HepG2 (cell line): ENCODE measurements at regions not wholly inside any gene's neighbourhood (a gene's known extent, or its start where the extent isn't known, plus 50 kb on each side); places are given as distances from the start of the nearest gene placed in this dataset.

Experiments
- ATAC-seq: fragments of 200-7000 bp; cut with Tn5 transposase; 3 replicates; pipeline ENCODE4 v1.9.1; 2020; ENCODE audit warnings: mild to moderate bottlenecking, moderate library complexity
- BruUV-seq: library from RNA; stranded (reverse); fragments of 400-500 nt; replicated peaks from 2 replicates; lab custom pipeline; 2021; lab: Mats Ljungman, UMichigan
- CTCF ChIA-PET: fragments of 300-600 bp; formaldehyde crosslinking; extraction: SDS; loops from one replicate; lab custom pipeline; 2021; ENCODE audit warnings: low total read pairs, inconsistent platforms, low intra/inter-chr PET ratio; lab: Yijun Ruan, JAX
- POLR2A ChIA-PET: fragments of 350-600 bp; sonication (Branson Sonifier 250); formaldehyde crosslinking; loops from one replicate; lab custom pipeline; 2020; ENCODE audit warnings: antibody characterized with exemption, inconsistent platforms; lab: Yijun Ruan, JAX
- DNase-seq: peaks from one replicate; pipeline ENCODE4 v3.0.0-alpha.2; 2015; ENCODE audit warnings: low spot score
- FAIRE-seq: peaks from 3 replicates; lab custom pipeline; 2011; peaks lifted over from hg19 to GRCh38; lab: Jason Lieb, UNC
- H2AFZ ChIP-seq: one replicate; pipeline ENCODE4 v1.6.1; 2011; ENCODE audit warnings: low read length, inconsistent platforms
- H3K27ac ChIP-seq: fragments of 300-600 bp; 3 replicates; pipeline ENCODE4 v1.8.0; 2011; ENCODE audit warnings: mixed run types, mild to moderate bottlenecking, mixed read lengths, low read length, inconsistent platforms; ENCODE audit not compliant: insufficient read depth; ENCODE audit errors: extremely low read length
- H3K27me3 ChIP-seq, 2 experiments: fragments of 200-600 bp in 1 of 2; 2 replicates in 1 of 2; 3 replicates in 1 of 2; pipeline versions ENCODE4 v1.6.0 to v1.8.0; 2011; ENCODE audit warnings: low read length in 2 of 2, mild to moderate bottlenecking in 2 of 2, moderate library complexity in 2 of 2, inconsistent platforms in 1 of 2; ENCODE audit not compliant: insufficient read depth in 2 of 2, control insufficient read depth in 1 of 2
- H3K36me3 ChIP-seq, 2 experiments: fragments of 200-600 bp in 1 of 2; replicated peaks in 1 of 2; 2 replicates in 1 of 2; 3 replicates in 1 of 2; pipeline versions ENCODE4 v1.5.1 to v1.8.0; 2011; ENCODE audit warnings: low read length in 2 of 2, inconsistent platforms in 1 of 2; ENCODE audit not compliant: insufficient read depth in 2 of 2, control insufficient read depth in 1 of 2
- H3K4me1 ChIP-seq: 2 replicates; pipeline ENCODE4 v1.5.1; 2012; ENCODE audit warnings: low read length, inconsistent platforms; ENCODE audit not compliant: insufficient read depth
- H3K4me2 ChIP-seq: 2 replicates; pipeline ENCODE4 v1.6.0; 2011; ENCODE audit warnings: low read depth, low read length, inconsistent platforms
- H3K4me3 ChIP-seq, 3 experiments: fragments of 200-600 bp in 1 of 3; sonication (generic), shearing (Covaris generic) in 1 of 3; replicated peaks in 1 of 3; 2 replicates each; pipeline ENCODE4 v1.5.1; 2011 to 2016; ENCODE audit warnings: low read length in 3 of 3, inconsistent platforms in 2 of 3, low read depth in 2 of 3, mild to moderate bottlenecking in 2 of 3, control low read depth in 1 of 3, mixed read lengths in 1 of 3; ENCODE audit not compliant: insufficient read depth in 1 of 3
- H3K79me2 ChIP-seq: one replicate; pipeline ENCODE4 v1.6.1; 2011; ENCODE audit warnings: low read length, inconsistent platforms; ENCODE audit not compliant: insufficient read depth
- H3K9ac ChIP-seq: 2 replicates; pipeline ENCODE4 v1.6.0; 2011; ENCODE audit warnings: mild to moderate bottlenecking, low read depth, low read length, inconsistent platforms; ENCODE audit not compliant: insufficient read depth
- H3K9me3 ChIP-seq: 2 replicates; pipeline ENCODE4 v1.5.1; 2012; ENCODE audit warnings: mild to moderate bottlenecking, low read length
- H4K20me1 ChIP-seq: 2 replicates; pipeline ENCODE4 v1.6.0; 2011; ENCODE audit warnings: inconsistent platforms, mild to moderate bottlenecking, low read length, moderate library complexity; ENCODE audit not compliant: insufficient read depth
- FIP1L1 ChIP-seq: fragments of 200-400 bp; formaldehyde crosslinking; IDR thresholded peaks from 2 replicates; pipeline ENCODE4 v1.6.1; 2018; ENCODE audit warnings: low read depth, mild to moderate bottlenecking, low read length, moderate library complexity, borderline replicate concordance; ENCODE audit not compliant: insufficient read depth
- KMT2A ChIP-seq: sonication (generic); formaldehyde crosslinking; IDR thresholded peaks from 2 replicates; pipeline ENCODE4 v1.4.0; 2020; ENCODE audit warnings: missing genetic modification reagents
- MTA1 ChIP-seq: sonication (generic); formaldehyde crosslinking; IDR thresholded peaks from 2 replicates; pipeline ENCODE4 v1.4.0; 2020; ENCODE audit warnings: missing genetic modification reagents, mild to moderate bottlenecking, borderline replicate concordance
- NFYB ChIP-seq: sonication (generic); formaldehyde crosslinking; IDR thresholded peaks from 2 replicates; pipeline ENCODE4 v1.4.0; 2020; ENCODE audit warnings: missing genetic modification reagents
- ONECUT2 ChIP-seq: sonication (generic); formaldehyde crosslinking; IDR thresholded peaks from 2 replicates; pipeline ENCODE4 v1.4.0; 2020; ENCODE audit warnings: missing genetic modification reagents
- RCOR2 ChIP-seq: IDR thresholded peaks from 2 replicates; pipeline ENCODE4 v1.6.1; 2016; ENCODE audit warnings: missing biosample characterization, missing genetic modification reagents
- SALL1 ChIP-seq: sonication (generic); formaldehyde crosslinking; IDR thresholded peaks from 2 replicates; pipeline ENCODE4 v1.8.0; 2022; ENCODE audit warnings: mild to moderate bottlenecking, missing genetic modification reagents
- SP1 ChIP-seq, 2 experiments: fragments of 450-650 bp in 1 of 2; sonication (generic) in 1 of 2; formaldehyde crosslinking in 1 of 2; IDR thresholded peaks; 2 replicates each; pipeline versions ENCODE4 v1.4.0 to v1.6.1; 2016 to 2020; ENCODE audit warnings: missing genetic modification reagents in 1 of 2
- TRIM24 ChIP-seq: sonication (generic); formaldehyde crosslinking; IDR thresholded peaks from 2 replicates; pipeline ENCODE4 v1.8.0; 2022; ENCODE audit warnings: mild to moderate bottlenecking, missing genetic modification reagents
- ZNF709 ChIP-seq: sonication (generic); formaldehyde crosslinking; IDR thresholded peaks from 2 replicates; pipeline ENCODE4 v1.5.0; 2020; ENCODE audit warnings: mild to moderate bottlenecking, missing genetic modification reagents
- ZNF839 ChIP-seq: sonication (generic); formaldehyde crosslinking; IDR thresholded peaks from 2 replicates; pipeline ENCODE4 v1.4.0; 2020; ENCODE audit warnings: missing genetic modification reagents, mild to moderate bottlenecking, borderline replicate concordance
- WGBS: methylation state at CpG from one replicate; pipeline ENCODE4 v1.1.6; 2017; ENCODE audit warnings: low lambda C conversion rate; 5-methylcytosine and 5-hydroxymethylcytosine counted together
- in situ Hi-C: cut with HindIII; loops from 2 replicates; pipeline ENCODE4 v1.10.0; 2017; ENCODE audit warnings: low pct_unique_long_range_greater_than_20kb; ENCODE audit not compliant: extremely low pct_ligation_motif_present
- intact Hi-C: fragments of 100-400 bp; cut with micrococcal nuclease; formaldehyde crosslinking; loops from one replicate; pipeline ENCODE4 v1.10.0; 2022; ENCODE audit not compliant: unreplicated experiment
- TF ChIP-seq, protein P1 (sequence below): sonication (generic); formaldehyde crosslinking; IDR thresholded peaks from 2 replicates; pipeline ENCODE4 v1.4.0; 2020; ENCODE audit warnings: mild to moderate bottlenecking, missing genetic modification reagents
- TF ChIP-seq, protein P2 (sequence below): sonication (generic); formaldehyde crosslinking; IDR thresholded peaks from 2 replicates; pipeline ENCODE4 v1.9.0; 2021; ENCODE audit warnings: missing genetic modification reagents, borderline replicate concordance
- TF ChIP-seq, protein P3 (sequence below): sonication (generic); formaldehyde crosslinking; IDR thresholded peaks from 2 replicates; pipeline ENCODE4 v1.5.1; 2020; ENCODE audit warnings: missing genetic modification reagents, mild to moderate bottlenecking, borderline replicate concordance

DNA sequence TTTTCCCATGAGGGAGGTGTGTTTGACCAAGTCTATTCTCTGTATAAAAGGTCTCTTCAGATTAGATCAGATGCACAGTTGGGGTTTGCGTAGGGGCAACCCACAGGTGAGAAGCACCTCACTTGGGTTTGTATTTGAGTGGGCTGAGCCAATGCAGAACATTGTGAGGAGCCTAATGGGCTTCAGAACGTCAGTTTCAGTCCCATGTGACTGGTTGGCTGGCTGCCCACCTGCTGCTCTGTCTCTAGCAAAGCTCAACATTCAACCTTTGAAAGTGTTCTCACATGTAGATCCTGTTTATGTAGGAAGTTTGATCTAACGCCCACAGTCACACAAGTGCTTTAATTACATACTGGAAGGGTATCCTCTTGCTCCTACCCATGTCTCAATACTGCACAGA is 105.5 kb downstream of the FASLG start (continued):
- TF ChIP-seq, protein P1, sequence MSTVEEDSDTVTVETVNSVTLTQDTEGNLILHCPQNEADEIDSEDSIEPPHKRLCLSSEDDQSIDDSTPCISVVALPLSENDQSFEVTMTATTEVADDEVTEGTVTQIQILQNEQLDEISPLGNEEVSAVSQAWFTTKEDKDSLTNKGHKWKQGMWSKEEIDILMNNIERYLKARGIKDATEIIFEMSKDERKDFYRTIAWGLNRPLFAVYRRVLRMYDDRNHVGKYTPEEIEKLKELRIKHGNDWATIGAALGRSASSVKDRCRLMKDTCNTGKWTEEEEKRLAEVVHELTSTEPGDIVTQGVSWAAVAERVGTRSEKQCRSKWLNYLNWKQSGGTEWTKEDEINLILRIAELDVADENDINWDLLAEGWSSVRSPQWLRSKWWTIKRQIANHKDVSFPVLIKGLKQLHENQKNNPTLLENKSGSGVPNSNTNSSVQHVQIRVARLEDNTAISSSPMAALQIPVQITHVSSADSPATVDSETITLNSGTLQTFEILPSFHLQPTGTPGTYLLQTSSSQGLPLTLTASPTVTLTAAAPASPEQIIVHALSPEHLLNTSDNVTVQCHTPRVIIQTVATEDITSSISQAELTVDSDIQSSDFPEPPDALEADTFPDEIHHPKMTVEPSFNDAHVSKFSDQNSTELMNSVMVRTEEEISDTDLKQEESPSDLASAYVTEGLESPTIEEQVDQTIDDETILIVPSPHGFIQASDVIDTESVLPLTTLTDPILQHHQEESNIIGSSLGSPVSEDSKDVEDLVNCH (CRISPR knock-in tag): no peak
- no peak for TF ChIP-seq ONECUT2
- TF ChIP-seq TRIM24 (CRISPR knock-in tag): no peak
- TF ChIP-seq, protein P2, sequence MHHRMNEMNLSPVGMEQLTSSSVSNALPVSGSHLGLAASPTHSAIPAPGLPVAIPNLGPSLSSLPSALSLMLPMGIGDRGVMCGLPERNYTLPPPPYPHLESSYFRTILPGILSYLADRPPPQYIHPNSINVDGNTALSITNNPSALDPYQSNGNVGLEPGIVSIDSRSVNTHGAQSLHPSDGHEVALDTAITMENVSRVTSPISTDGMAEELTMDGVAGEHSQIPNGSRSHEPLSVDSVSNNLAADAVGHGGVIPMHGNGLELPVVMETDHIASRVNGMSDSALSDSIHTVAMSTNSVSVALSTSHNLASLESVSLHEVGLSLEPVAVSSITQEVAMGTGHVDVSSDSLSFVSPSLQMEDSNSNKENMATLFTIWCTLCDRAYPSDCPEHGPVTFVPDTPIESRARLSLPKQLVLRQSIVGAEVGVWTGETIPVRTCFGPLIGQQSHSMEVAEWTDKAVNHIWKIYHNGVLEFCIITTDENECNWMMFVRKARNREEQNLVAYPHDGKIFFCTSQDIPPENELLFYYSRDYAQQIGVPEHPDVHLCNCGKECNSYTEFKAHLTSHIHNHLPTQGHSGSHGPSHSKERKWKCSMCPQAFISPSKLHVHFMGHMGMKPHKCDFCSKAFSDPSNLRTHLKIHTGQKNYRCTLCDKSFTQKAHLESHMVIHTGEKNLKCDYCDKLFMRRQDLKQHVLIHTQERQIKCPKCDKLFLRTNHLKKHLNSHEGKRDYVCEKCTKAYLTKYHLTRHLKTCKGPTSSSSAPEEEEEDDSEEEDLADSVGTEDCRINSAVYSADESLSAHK (CRISPR knock-in tag): no peak
- TF ChIP-seq SALL1: no peak
- no peak for TF ChIP-seq NFYB (CRISPR knock-in tag)
- TF ChIP-seq FIP1L1: no peak

DNA sequence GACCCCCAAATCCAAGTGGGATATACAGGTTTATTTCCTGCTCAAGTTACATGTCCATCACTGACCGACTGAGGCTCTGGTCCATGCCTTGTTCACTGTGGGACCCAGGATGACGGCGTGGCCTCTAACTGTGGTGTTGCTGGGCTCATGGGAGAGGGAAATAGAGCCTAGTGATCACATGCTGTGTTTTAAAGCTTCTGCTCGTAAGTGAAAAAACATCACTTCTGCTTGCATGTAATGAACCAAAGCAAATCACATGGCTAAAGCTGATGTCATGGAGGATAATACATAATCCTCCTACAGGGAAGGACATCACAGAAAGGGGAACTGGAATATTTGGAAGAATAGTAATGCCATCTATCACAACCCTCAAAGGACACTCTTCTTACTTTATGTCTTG is 107.6 kb downstream of the FASLG start:
- intact Hi-C loops: no loop called here
- H3K79me2 ChIP-seq: no peaks in the 10 kb centered on the region
- no peak overlapping the region for H3K4me3 ChIP-seq
- no peaks in the 10 kb centered on the region for H3K4me1 ChIP-seq
- in situ Hi-C loops: no loop called here
- H3K27me3 ChIP-seq: no peaks in the 10 kb centered on the region
- no peak overlapping the region for H3K4me2 ChIP-seq
- no peaks in the 10 kb centered on the region for H3K36me3 ChIP-seq
- no peak for FAIRE-seq
- ATAC-seq: no peak
- no peak overlapping the region for H3K9ac ChIP-seq
- H3K9me3 ChIP-seq: no peaks in the 10 kb centered on the region
- BruUV-seq: no TSS peak
- ChIA-PET POLR2A (no interaction called here), CTCF (no interaction called here)
- H2AFZ ChIP-seq: no peak overlapping the region
- H3K27ac ChIP-seq: no peak overlapping the region
- no peak for DNase-seq
- H4K20me1 ChIP-seq: no peaks in the 10 kb centered on the region
- WGBS: 13% methylated on average over 4 of the region's 4 CpGs
- TF ChIP-seq, protein P3, sequence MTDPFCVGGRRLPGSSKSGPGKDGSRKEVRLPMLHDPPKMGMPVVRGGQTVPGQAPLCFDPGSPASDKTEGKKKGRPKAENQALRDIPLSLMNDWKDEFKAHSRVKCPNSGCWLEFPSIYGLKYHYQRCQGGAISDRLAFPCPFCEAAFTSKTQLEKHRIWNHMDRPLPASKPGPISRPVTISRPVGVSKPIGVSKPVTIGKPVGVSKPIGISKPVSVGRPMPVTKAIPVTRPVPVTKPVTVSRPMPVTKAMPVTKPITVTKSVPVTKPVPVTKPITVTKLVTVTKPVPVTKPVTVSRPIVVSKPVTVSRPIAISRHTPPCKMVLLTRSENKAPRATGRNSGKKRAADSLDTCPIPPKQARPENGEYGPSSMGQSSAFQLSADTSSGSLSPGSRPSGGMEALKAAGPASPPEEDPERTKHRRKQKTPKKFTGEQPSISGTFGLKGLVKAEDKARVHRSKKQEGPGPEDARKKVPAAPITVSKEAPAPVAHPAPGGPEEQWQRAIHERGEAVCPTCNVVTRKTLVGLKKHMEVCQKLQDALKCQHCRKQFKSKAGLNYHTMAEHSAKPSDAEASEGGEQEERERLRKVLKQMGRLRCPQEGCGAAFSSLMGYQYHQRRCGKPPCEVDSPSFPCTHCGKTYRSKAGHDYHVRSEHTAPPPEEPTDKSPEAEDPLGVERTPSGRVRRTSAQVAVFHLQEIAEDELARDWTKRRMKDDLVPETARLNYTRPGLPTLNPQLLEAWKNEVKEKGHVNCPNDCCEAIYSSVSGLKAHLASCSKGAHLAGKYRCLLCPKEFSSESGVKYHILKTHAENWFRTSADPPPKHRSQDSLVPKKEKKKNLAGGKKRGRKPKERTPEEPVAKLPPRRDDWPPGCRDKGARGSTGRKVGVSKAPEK (CRISPR knock-in tag): no peak
- TF ChIP-seq KMT2A (CRISPR knock-in tag) (no peak), ZNF839 (CRISPR knock-in tag) (no peak), SP1 (IDR thresholded peaks at IDR 0.05) (no peak), SP1 (CRISPR knock-in tag; IDR thresholded peaks at IDR 0.05) (no peak), MTA1 (CRISPR knock-in tag) (no peak), ZNF709 (CRISPR knock-in tag) (no peak), RCOR2 (CRISPR knock-in tag) (no peak)
